ENCODE measurements at regions not wholly inside any gene's neighbourhood (a gene's known extent, or its start where the extent isn't known, plus 50 kb on each side); places are given as distances from the start of the nearest gene placed in this dataset.

- Histone ChIP-seq H4K20me1 (ENCODE audit: insufficient read depth, low read length) (no peaks in the 10 kb centered on the region), H3K4me3 (replicated peaks in 1 of 3; ENCODE audit: insufficient read depth in 1 of 3, low read depth in 2 of 3, low read length in 3 of 3) (no peak overlapping the region), H3K36me3 (replicated peaks in 1 of 2; ENCODE audit: control insufficient read depth in 1 of 2, insufficient read depth in 2 of 2, low read length in 2 of 2) (no peaks in the 10 kb centered on the region), H3K27me3 (ENCODE audit: control insufficient read depth in 1 of 2, insufficient read depth in 2 of 2, low read length in 2 of 2) (no peaks in the 10 kb centered on the region), H2AFZ (ENCODE audit: low read length) (no peak overlapping the region), H3K4me2 (ENCODE audit: low read depth, low read length) (no peak overlapping the region), H3K27ac (ENCODE audit: extremely low read length, insufficient read depth, low read length) (no peak overlapping the region), H3K4me1 (ENCODE audit: insufficient read depth, low read length) (no peaks in the 10 kb centered on the region), H3K9me3 (ENCODE audit: low read length) (peaks cover 58% of the 10 kb centered on the region), H3K9ac (ENCODE audit: insufficient read depth, low read depth, low read length) (no peak overlapping the region), H3K79me2 (ENCODE audit: insufficient read depth, low read length) (no peaks in the 10 kb centered on the region)
- ATAC-seq (no peak), FAIRE-seq (no peak), DNase-seq (ENCODE audit: low spot score) (no peak)
- intact Hi-C loops (cut with micrococcal nuclease; ENCODE audit: unreplicated experiment), result no loop called here
- in situ Hi-C loops (cut with HindIII; ENCODE audit: extremely low pct_ligation_motif_present, low pct_unique_long_range_greater_than_20kb), result no loop called here
- ChIA-PET CTCF (ENCODE audit: low intra/inter-chr PET ratio, low total read pairs) (no interaction called here), POLR2A (no interaction called here)
- no TSS peak for BruUV-seq (replicated peaks)
- TF ChIP-seq FLYWCH1 (CRISPR knock-in tag; IDR thresholded peaks at IDR 0.05), result no peak
- TF ChIP-seq ZNF549 (CRISPR knock-in tag; IDR thresholded peaks at IDR 0.05), result no peak
- TF ChIP-seq TARDBP (CRISPR knock-in tag; IDR thresholded peaks at IDR 0.05), result no peak
- TF ChIP-seq U2AF1 (optimal IDR thresholded peaks at IDR 0.05; ENCODE audit: low read depth, low read length), result no peak
- TF ChIP-seq KLF11 (CRISPR knock-in tag; IDR thresholded peaks at IDR 0.05), result no peak
- TF ChIP-seq, protein P1, sequence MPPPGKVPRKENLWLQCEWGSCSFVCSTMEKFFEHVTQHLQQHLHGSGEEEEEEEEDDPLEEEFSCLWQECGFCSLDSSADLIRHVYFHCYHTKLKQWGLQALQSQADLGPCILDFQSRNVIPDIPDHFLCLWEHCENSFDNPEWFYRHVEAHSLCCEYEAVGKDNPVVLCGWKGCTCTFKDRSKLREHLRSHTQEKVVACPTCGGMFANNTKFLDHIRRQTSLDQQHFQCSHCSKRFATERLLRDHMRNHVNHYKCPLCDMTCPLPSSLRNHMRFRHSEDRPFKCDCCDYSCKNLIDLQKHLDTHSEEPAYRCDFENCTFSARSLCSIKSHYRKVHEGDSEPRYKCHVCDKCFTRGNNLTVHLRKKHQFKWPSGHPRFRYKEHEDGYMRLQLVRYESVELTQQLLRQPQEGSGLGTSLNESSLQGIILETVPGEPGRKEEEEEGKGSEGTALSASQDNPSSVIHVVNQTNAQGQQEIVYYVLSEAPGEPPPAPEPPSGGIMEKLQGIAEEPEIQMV (CRISPR knock-in tag; IDR thresholded peaks at IDR 0.05; ENCODE audit: low read depth), result no peak
- TF ChIP-seq TP53 (CRISPR knock-in tag; conservative IDR thresholded peaks at IDR 0.05), result no peak
- TF ChIP-seq ZNF777 (CRISPR knock-in tag; IDR thresholded peaks at IDR 0.05), result no peak
- no peak for TF ChIP-seq SIN3A (IDR thresholded peaks at IDR 0.05; ENCODE audit: borderline replicate concordance, low read depth, low read length)
- 71% methylated on average over 20 of the region's 58 CpGs for WGBS (ENCODE audit: low lambda C conversion rate)
Observed at GRCh38 chr4:63348735-63349673, 1060.2 kb downstream of the TECRL start.

Data from HepG2 (cell line).